WTC11 (cell line): ENCODE measurements at regions not wholly inside any gene's neighbourhood (a gene's known extent, or its start where the extent isn't known, plus 50 kb on each side); places are given as distances from the start of the nearest gene placed in this dataset.

ENCODE experiments used
- ATF1 ChIP-seq: sonication (generic); formaldehyde crosslinking; IDR thresholded peaks from 2 replicates; pipeline ENCODE4 v1.8.1; 2023; ENCODE audit warnings: mild to moderate bottlenecking, moderate library complexity, missing genetic modification reagents
- ATF3 ChIP-seq: sonication (generic); formaldehyde crosslinking; conservative IDR thresholded peaks from 2 replicates; pipeline ENCODE4 v1.8.1; 2022; ENCODE audit warnings: mild to moderate bottlenecking, missing genetic modification reagents
- CREM ChIP-seq: sonication (generic); formaldehyde crosslinking; IDR thresholded peaks from 2 replicates; pipeline ENCODE4 v1.8.1; 2022; ENCODE audit warnings: mild to moderate bottlenecking, missing genetic modification reagents, moderate library complexity
- CTCF ChIP-seq: fragments of 200-600 bp; IDR thresholded peaks from 2 replicates; pipeline ENCODE4 v1.8.0; 2022; ENCODE audit warnings: antibody characterized with exemption
- E2F4 ChIP-seq: sonication (generic); formaldehyde crosslinking; IDR thresholded peaks from 2 replicates; pipeline ENCODE4 v1.8.1; 2022; ENCODE audit warnings: low read depth, mild to moderate bottlenecking, moderate library complexity, missing genetic modification reagents, borderline replicate concordance
- GABPB1 ChIP-seq: sonication (generic); formaldehyde crosslinking; IDR thresholded peaks from 2 replicates; pipeline ENCODE4 v1.8.1; 2023; ENCODE audit warnings: mild to moderate bottlenecking, missing genetic modification reagents
- MAX ChIP-seq: sonication (generic); formaldehyde crosslinking; IDR thresholded peaks from 2 replicates; pipeline ENCODE4 v1.8.0; 2022; ENCODE audit warnings: mild to moderate bottlenecking, missing genetic modification reagents
- RELA ChIP-seq: sonication (generic); formaldehyde crosslinking; IDR thresholded peaks from 2 replicates; pipeline ENCODE4 v1.8.1; 2022; ENCODE audit warnings: missing genetic modification reagents, mild to moderate bottlenecking, borderline replicate concordance
- TEAD4 ChIP-seq: sonication (generic); formaldehyde crosslinking; IDR thresholded peaks from 2 replicates; pipeline ENCODE4 v1.8.0; 2022; ENCODE audit warnings: mild to moderate bottlenecking, missing genetic modification reagents
- ZNF416 ChIP-seq: fragments of 250-450 bp; sonication (Bioruptor Pico); IDR thresholded peaks from 2 replicates; pipeline ENCODE4 v1.9.0; 2021; ENCODE audit warnings: mild to moderate bottlenecking, inconsistent platforms
- TF ChIP-seq, protein P1 (sequence below): sonication (generic); formaldehyde crosslinking; IDR thresholded peaks from 2 replicates; pipeline ENCODE4 v1.8.0; 2022; ENCODE audit warnings: mild to moderate bottlenecking, missing genetic modification reagents
- TF ChIP-seq, protein P2 (sequence below): sonication (generic); formaldehyde crosslinking; IDR thresholded peaks from 2 replicates; pipeline ENCODE4 v1.8.1; 2023; ENCODE audit warnings: mild to moderate bottlenecking, missing genetic modification reagents, borderline replicate concordance
- TF ChIP-seq, protein P3 (sequence below): sonication (generic); formaldehyde crosslinking; IDR thresholded peaks from 2 replicates; pipeline ENCODE4 v1.8.1; 2023; ENCODE audit warnings: mild to moderate bottlenecking, moderate library complexity, missing genetic modification reagents

- TF ChIP-seq CTCF: no peak
- no peak for TF ChIP-seq ATF1
- TF ChIP-seq, protein P1, sequence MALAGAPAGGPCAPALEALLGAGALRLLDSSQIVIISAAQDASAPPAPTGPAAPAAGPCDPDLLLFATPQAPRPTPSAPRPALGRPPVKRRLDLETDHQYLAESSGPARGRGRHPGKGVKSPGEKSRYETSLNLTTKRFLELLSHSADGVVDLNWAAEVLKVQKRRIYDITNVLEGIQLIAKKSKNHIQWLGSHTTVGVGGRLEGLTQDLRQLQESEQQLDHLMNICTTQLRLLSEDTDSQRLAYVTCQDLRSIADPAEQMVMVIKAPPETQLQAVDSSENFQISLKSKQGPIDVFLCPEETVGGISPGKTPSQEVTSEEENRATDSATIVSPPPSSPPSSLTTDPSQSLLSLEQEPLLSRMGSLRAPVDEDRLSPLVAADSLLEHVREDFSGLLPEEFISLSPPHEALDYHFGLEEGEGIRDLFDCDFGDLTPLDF (CRISPR knock-in tag): no peak
- no peak for TF ChIP-seq RELA (CRISPR knock-in tag)
- TF ChIP-seq ATF3 (CRISPR knock-in tag): no peak
- TF ChIP-seq TEAD4 (CRISPR knock-in tag): no peak
- TF ChIP-seq CREM (CRISPR knock-in tag): no peak
- TF ChIP-seq, protein P2, sequence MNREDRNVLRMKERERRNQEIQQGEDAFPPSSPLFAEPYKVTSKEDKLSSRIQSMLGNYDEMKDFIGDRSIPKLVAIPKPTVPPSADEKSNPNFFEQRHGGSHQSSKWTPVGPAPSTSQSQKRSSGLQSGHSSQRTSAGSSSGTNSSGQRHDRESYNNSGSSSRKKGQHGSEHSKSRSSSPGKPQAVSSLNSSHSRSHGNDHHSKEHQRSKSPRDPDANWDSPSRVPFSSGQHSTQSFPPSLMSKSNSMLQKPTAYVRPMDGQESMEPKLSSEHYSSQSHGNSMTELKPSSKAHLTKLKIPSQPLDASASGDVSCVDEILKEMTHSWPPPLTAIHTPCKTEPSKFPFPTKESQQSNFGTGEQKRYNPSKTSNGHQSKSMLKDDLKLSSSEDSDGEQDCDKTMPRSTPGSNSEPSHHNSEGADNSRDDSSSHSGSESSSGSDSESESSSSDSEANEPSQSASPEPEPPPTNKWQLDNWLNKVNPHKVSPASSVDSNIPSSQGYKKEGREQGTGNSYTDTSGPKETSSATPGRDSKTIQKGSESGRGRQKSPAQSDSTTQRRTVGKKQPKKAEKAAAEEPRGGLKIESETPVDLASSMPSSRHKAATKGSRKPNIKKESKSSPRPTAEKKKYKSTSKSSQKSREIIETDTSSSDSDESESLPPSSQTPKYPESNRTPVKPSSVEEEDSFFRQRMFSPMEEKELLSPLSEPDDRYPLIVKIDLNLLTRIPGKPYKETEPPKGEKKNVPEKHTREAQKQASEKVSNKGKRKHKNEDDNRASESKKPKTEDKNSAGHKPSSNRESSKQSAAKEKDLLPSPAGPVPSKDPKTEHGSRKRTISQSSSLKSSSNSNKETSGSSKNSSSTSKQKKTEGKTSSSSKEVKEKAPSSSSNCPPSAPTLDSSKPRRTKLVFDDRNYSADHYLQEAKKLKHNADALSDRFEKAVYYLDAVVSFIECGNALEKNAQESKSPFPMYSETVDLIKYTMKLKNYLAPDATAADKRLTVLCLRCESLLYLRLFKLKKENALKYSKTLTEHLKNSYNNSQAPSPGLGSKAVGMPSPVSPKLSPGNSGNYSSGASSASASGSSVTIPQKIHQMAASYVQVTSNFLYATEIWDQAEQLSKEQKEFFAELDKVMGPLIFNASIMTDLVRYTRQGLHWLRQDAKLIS (CRISPR knock-in tag): no peak
- TF ChIP-seq ZNF416: no peak
- TF ChIP-seq MAX (CRISPR knock-in tag): no peak
- TF ChIP-seq, protein P3, sequence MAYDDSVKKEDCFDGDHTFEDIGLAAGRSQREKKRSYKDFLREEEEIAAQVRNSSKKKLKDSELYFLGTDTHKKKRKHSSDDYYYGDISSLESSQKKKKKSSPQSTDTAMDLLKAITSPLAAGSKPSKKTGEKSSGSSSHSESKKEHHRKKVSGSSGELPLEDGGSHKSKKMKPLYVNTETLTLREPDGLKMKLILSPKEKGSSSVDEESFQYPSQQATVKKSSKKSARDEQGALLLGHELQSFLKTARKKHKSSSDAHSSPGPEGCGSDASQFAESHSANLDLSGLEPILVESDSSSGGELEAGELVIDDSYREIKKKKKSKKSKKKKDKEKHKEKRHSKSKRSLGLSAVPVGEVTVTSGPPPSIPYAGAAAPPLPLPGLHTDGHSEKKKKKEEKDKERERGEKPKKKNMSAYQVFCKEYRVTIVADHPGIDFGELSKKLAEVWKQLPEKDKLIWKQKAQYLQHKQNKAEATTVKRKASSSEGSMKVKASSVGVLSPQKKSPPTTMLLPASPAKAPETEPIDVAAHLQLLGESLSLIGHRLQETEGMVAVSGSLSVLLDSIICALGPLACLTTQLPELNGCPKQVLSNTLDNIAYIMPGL (CRISPR knock-in tag): no peak
- TF ChIP-seq E2F4: no peak
- TF ChIP-seq GABPB1 (CRISPR knock-in tag): no peak
These were observed 1167.5 kb upstream of the ACVR2A start for GRCh38 chr2:146677280-146677679.
